HL-60 (cell line): ENCODE measurements at regions not wholly inside any gene's neighbourhood (a gene's known extent, or its start where the extent isn't known, plus 50 kb on each side); places are given as distances from the start of the nearest gene placed in this dataset.
"Not testable (repeated sequence)": the region's sequence is repeated elsewhere in the genome, so short reads cannot be mapped to it uniquely, and the experiment has no call there.

Source experiments
- GABPA ChIP-seq: IDR thresholded peaks from 2 replicates; pipeline ENCODE4 v1.6.1; 2012; ENCODE audit warnings: low read depth
- POLR2AphosphoS5 ChIP-seq: IDR thresholded peaks from 2 replicates; pipeline ENCODE4 v1.6.1; 2012; ENCODE audit warnings: low read depth
- TF ChIP-seq, protein P1 (sequence below): IDR thresholded peaks from one replicate; pipeline ENCODE4 v1.5.1; 2011; ENCODE audit warnings: low read length, control low read depth, inconsistent platforms; ENCODE audit not compliant: insufficient read depth

DNA sequence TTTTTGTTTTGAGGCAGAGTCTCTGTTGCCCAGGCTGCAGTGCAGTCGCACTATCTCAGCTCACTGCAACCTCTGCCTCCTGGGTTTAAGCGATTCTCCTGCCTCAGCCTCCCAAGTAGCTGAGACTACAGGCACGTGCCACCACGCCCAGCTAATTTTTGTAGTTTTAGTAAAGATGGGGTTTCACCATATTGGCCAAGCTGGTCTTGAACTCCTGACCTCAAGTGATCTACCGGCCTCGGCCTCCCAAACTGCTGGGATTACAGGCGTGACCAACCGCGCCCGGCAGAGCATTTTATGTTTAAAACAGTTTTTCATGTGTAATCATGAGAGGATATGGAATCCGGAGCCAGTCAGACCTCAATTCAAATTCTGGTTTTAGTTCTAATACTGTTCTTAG is 94.0 kb upstream of the CHD2 start:
- TF ChIP-seq, protein P1, sequence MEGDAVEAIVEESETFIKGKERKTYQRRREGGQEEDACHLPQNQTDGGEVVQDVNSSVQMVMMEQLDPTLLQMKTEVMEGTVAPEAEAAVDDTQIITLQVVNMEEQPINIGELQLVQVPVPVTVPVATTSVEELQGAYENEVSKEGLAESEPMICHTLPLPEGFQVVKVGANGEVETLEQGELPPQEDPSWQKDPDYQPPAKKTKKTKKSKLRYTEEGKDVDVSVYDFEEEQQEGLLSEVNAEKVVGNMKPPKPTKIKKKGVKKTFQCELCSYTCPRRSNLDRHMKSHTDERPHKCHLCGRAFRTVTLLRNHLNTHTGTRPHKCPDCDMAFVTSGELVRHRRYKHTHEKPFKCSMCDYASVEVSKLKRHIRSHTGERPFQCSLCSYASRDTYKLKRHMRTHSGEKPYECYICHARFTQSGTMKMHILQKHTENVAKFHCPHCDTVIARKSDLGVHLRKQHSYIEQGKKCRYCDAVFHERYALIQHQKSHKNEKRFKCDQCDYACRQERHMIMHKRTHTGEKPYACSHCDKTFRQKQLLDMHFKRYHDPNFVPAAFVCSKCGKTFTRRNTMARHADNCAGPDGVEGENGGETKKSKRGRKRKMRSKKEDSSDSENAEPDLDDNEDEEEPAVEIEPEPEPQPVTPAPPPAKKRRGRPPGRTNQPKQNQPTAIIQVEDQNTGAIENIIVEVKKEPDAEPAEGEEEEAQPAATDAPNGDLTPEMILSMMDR, result not testable (repeated sequence)
- not testable (repeated sequence) for TF ChIP-seq POLR2AphosphoS5, GABPA
